NCI-H187 (cell line): ENCODE measurements at regions not wholly inside any gene's neighbourhood (a gene's known extent, or its start where the extent isn't known, plus 50 kb on each side); places are given as distances from the start of the nearest gene placed in this dataset.

Experiments
- DNase-seq, 2 experiments: peaks; one replicate each; lab custom pipeline; 2025; lab: John Stamatoyannopoulos, UW

DNA sequence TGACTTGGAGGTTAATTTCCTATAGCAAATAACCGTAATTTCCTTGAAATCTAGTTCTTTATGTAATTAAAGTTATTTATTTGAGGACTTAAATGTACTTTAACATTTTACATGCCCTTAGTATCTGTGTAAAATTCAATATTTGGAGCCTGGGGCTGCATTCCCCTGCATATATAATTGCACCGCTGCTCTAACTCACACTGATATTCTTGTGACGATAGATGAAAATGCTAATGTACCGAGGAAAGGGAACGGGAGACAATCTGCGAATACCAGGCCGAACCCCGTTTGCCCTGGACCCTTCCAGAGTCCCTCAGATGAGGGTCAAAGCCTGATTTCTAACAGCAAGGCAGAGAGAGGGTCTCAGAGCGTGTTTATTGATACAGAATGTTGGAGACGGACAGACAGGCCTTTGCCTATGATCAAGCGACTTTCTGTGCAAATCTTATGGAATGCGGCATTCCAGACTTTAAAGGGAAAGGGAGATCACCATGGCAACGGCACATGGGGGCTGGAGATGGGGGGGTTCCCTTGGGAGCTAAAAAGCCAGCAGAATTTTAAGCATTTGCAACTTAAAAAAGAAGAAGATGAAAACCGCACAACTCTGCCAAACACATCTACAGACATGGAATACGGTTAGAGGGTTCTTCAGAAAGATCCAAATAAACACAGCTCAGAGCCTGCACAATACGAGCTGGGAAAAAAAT, 57.6 kb upstream of the TWIST2 start:
- DNase-seq, result no peak

DNA sequence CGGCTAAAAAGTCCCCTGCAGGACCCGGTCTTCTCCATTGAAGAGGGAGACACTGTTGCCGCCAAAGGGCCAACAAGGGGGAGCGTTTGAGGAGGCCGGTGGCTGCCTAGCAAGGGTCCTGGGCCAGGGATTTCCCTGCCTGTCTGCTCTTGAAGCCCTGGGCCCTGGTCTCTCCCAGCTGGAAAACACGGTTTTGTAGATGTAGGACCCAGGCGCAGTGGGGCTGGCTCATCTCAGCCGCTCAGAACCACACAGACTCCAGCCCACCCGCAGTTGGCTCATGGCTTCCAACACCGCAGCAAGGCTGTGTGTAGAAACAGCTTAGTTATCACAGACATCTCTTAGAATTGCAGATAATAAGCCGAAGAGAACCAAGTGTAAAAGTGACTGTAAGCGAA, 57.1 kb upstream of the TWIST2 start:
- no peak for DNase-seq

DNA sequence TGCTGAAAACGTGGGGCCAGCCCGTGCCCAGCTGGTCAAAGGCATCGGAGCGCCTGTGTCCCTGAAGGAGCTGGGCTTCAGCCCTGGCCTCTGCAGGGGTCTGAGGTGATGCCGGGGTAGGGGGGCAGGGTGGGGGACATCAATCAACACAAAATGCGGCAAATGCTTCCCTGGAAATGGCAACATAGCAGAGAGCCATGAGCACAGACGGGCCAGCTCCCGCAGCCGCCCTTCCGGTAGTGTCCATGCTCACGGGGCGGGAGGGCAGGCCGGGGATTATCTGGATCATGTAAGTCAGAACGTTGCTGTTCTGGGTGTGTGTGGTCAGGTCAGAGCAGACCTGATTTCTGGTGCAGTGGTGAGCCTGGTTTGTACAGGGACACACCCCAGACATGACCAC, 56.5 kb upstream of the TWIST2 start:
- DNase-seq, result no peak

DNA sequence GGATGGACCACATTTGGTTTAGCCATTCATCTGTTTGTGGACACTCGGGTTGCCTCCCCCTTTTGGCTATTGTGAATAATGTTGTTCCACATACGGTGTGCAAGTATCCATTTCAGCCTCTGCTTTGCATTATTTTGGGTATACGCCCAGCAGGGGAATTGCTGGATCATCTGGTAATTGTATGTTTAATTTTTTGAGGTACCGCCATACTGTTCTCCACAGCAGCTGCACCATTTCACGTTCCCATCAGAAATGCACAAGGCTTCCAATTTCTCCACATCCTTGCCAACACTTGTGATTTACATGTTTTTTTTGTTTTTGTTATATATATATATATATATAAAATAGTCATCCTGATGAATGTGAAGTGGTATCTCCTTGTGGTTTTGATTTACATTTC, 54.6 kb upstream of the TWIST2 start:
- DNase-seq, result no peak

GRCh38 chr2:238793801-238794449, 54.0 kb upstream of the TWIST2 start:
- DNase-seq, result no peak

DNA sequence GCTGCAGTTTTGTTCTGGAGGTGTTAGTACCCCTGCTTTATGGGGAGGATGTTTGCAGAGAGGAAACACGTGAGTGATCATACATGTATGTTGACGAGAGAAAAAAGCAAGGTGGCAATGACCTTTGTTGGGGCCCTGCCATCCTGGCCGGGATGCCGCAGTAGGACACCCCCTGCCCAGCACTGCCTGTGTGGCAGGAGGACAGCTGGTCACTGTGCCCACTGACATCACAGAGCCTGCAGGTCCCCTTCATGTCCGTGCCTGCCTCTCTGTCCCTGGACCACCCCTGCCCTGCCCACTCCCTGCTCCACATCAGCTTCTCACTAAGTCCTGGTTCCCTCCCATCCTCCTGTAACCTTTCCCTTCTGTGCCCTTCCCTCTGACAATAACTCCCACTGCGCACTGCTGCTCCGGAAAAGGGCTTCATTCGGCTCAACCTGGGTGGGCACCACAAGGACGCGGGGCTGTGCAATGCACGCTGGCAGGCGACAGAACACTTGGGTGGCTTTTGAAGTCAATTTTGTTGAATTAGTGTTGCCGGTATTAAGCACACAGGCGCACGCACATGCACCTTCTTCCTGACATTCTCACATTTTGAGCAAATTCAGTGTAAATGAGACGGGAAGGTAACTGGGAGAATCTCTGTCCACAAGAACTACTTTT, 51.5 kb upstream of the TWIST2 start:
- no peak for DNase-seq

GRCh38 chr2:238797537-238797936, 50.3 kb upstream of the TWIST2 start:
- DNase-seq, result no peak
